ENCODE measurements at regions not wholly inside any gene's neighbourhood (a gene's known extent, or its start where the extent isn't known, plus 50 kb on each side); places are given as distances from the start of the nearest gene placed in this dataset.
"Not testable (repeated sequence)": the region's sequence is repeated elsewhere in the genome, so short reads cannot be mapped to it uniquely, and the experiment has no call there.

DNA sequence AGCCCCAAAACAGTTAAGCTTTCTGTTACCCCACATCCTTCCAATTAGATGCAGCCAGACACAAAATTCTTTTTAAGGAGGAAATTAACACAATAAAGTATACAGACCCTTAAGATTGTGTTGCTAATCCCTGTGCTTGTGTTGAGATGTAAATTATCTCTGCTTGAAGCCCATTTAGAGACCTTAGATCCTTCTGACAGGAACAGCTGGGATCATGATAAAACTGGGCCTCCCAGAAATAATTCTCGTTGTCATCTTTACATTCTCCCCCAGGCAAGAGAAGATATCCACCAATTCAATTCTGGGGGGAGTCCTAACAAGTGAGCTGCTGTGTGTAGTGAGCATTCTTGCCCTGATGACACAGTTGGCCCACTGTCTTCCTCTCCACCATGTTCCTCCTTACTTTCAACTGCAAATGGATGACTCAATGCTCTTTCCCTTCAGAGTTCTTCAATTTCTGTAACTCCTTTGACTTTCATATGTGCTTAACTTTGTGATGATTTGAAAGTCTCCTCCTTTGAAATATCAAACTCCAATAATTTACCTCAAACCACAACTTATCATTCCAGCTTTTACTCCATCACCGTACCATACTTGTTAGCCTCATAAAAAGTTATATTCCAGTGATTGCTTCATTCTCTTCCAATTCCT lies 186.6 kb downstream of the RAP2B start:
- no peak for DNase-seq (ENCODE audit: low read depth)

DNA sequence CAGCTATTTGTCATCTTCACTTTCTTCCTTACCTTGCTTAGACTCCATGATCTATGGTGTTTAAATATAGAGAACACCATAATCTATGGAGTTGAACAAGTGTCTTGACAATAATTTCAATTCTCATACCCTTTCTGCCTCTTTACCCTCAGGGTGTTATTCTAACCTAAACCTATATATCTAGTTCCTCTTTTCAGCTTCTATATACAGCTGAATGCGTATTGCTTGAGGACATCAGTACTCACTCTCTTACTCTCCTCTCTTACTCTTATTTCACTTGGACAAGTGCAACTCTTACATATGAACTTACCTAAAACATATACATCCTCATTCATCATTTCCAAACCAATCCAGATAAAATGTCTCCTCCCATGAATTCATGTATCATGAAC lies 187.1 kb downstream of the RAP2B start:
- in situ Hi-C loops (cut with HindIII; ENCODE audit: low pct_unique_long_range_greater_than_20kb, low sequenced_read_pairs): no loop called here
- no peak for DNase-seq (ENCODE audit: low read depth)

More for the DNA sequence above, 186.6 kb downstream of the RAP2B start:
- in situ Hi-C loops (cut with HindIII; ENCODE audit: low pct_unique_long_range_greater_than_20kb, low sequenced_read_pairs): no loop called here

DNA sequence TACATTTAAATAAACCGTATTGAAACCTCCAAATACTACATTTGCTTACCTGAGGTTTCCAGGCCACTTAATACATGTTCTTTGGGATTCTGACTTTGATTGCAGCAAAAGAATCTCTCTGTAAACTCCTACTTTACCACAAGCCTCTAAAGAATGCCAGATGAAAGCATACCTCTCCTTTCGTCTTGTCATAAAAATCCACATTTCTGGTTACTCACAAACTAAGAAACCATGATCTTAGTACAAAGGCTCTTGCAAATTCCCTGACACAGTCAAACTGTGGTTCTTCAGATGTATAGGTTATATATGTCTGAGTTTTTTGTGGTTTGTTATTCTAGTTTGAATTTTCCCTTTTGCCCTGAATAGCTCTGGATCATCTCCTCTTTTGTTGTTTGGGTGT lies 188.4 kb downstream of the RAP2B start:
- DNase-seq (ENCODE audit: low read depth): peak; percentile 13
- in situ Hi-C loops (cut with HindIII; ENCODE audit: low pct_unique_long_range_greater_than_20kb, low sequenced_read_pairs): no loop called here

DNA sequence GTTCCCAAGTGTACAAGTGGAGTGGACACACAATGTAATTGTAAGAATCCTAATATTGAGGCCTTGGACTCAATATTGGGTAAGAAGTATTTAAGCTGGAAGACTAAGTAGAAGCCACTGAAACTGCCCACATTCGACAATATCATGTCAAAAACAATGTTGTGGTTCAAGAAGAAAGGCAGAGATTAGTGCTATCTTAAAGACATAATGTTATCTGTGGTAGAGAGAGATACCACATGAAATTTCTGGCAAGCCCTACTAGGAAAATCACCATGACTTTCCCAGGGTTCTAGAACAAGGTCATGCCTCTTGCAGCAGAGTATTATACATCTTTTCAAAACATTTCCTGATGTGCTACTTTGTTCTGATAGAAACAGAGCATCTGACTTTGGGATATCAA lies 192.6 kb downstream of the RAP2B start:
- in situ Hi-C loops (cut with HindIII; ENCODE audit: low pct_unique_long_range_greater_than_20kb, low sequenced_read_pairs): no loop called here
- DNase-seq (ENCODE audit: low read depth): no peak

DNA sequence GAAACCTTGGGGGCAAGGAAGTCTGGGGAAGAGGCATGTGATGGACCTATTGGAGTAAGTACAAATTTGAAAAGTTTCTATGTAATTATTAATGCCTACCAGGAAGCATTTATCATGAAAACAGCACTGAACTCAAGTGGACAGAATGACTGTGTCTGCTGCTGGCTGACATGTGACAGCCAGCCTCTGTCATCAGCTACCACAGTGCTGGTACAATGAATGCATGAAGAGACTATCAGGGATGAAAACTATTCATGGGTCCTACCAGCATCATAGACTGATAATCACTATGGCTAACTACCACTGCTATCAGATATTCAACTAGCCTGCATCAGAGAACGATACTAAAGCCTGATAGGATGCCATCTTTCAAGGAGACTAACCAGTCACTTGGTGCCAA lies 193.5 kb downstream of the RAP2B start:
- in situ Hi-C loops (cut with HindIII; ENCODE audit: low pct_unique_long_range_greater_than_20kb, low sequenced_read_pairs): no loop called here
- DNase-seq (ENCODE audit: low read depth): no peak

DNA sequence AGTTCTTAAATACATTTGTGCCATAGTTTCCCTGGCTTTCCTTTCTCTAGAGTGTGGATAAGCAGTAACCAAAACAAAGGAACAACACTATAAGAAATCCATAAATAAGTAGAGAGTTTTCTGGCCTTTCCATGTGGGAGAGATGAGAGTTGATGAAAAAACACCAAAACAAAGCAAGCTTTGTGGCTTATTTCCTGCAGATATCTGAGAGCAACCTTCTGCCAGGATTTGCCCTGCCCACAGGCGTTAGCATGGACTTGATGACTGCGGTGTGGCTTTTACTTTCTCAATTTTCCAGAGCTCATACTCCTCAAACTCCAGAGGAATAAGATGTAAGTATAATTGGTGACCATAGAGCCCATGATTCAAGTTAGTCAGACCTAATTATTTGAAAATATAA lies 194.9 kb downstream of the RAP2B start:
- DNase-seq (ENCODE audit: low read depth): no peak
- in situ Hi-C loops (cut with HindIII; ENCODE audit: low pct_unique_long_range_greater_than_20kb, low sequenced_read_pairs): no loop called here

DNA sequence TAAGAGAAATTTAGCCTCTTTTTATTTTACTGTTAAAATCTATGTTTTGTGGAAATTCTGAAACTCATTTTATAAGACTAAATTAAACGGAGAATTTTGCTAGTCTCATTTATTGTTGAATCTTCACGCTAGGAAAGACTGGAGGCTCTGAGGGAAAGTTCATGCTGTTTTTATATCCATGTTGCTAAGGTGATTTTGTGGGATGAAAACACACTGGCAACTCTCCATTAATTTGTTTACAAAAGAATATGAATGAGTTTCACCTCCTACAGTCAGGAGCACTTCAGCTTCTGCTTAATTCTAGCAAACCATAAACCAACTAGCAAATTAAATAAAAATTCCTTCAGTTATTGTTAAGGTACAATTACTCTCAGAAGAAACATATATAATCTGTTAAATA lies 195.4 kb downstream of the RAP2B start:
- in situ Hi-C loops (cut with HindIII; ENCODE audit: low pct_unique_long_range_greater_than_20kb, low sequenced_read_pairs): no loop called here
- DNase-seq (ENCODE audit: low read depth): no peak

DNA sequence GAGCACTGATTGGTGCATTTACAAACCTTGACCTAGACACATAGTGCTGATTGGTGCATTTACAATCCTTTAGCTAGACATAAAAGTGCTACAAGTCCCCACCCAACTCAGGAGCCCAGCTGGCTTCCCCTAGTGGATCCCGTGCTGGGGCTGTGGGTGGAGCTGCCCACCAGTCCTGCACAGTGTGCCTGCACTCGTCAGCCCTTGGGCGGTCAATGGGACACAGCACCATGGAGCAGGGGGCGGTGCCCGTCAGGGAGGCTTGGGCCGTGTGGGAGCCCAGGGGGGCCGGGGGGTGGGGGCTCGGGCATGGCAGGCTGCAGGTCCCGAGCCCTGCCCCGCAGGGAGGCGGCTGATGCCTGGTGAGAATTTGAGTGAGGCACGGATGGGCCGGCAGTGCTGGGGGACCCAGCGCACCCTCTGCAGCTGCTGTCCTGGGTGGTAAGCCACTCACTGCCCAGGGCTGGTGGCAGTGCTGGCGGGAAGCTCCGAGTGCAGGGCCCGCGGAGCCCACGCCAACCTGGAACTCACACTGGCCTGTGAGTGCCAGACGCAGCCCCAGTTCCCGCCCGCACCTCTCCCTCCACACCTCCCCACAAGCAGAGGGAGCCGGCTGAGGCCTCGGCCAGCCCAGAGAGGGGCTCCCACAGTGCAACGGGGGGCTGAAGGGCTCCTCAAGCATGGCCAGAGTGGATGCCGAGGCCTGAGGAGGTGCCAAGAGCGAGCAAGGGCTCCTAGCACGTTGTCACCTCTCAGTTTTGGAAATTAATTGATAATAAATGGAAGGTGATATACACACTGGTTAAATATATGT lies 207.7 kb downstream of the RAP2B start:
- no peak for DNase-seq (ENCODE audit: low read depth)
- in situ Hi-C loops (cut with HindIII; ENCODE audit: low pct_unique_long_range_greater_than_20kb, low sequenced_read_pairs): no loop called here

DNA sequence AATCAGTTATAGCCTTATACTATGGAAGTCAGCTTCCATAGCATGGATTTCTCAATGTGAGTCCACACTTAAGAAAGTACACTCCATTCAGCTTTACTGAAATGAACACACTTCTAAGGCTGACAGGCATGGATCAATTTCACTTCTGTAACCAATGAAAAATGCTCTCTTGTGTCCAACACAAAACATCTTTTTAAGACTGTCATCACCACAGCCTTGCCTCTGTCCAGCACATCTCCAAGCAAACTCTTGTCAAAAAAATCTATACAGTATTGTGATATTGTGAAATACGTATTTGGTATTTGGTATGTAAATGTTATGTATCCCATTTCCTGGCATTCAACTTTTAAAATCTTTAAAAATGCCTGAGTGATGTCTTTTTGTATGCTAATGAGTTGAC lies 208.7 kb downstream of the RAP2B start:
- in situ Hi-C loops (cut with HindIII; ENCODE audit: low pct_unique_long_range_greater_than_20kb, low sequenced_read_pairs): no loop called here
- DNase-seq (ENCODE audit: low read depth): no peak

DNA sequence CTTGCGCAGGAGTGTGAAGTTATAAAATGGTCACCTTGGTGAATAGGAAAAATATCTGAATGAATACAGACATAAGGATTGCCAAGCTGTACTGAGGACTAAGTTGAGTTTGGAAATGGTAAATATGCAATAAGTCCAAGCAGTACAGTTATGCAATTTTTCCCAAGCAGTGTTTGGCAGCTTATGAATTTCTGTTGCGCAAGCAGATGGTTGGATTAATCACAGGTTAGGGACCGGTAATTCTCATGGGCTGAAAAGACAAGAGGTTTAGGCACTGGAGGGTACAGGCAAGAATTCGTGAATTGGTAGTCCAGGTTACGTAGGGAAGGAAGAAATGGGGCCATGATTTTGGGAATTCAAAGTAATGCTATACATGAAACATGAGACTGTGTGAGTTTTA lies 210.3 kb downstream of the RAP2B start:
- in situ Hi-C loops (cut with HindIII; ENCODE audit: low pct_unique_long_range_greater_than_20kb, low sequenced_read_pairs): no loop called here
- no peak for DNase-seq (ENCODE audit: low read depth)

DNA sequence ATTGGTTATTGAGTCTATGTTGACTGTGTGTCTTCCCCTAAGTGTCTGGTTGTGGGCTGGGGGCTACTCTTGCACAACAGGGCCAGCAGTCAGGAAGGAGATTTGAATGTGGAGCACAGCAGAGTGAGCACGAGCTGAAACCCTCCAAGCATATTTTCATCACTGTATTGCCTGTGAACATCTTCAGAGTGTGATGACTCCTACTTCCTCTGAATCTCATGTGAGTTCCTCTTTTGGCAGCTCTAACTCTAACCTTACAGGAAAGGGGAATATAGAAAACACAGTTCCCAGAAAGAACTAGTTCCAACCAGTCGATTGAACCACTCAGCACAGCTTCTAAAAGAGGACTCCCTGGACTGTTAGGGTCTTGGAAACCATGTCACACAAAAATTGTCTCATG lies 211.6 kb downstream of the RAP2B start:
- in situ Hi-C loops (cut with HindIII; ENCODE audit: low pct_unique_long_range_greater_than_20kb, low sequenced_read_pairs): no loop called here
- no peak for DNase-seq (ENCODE audit: low read depth)

DNA sequence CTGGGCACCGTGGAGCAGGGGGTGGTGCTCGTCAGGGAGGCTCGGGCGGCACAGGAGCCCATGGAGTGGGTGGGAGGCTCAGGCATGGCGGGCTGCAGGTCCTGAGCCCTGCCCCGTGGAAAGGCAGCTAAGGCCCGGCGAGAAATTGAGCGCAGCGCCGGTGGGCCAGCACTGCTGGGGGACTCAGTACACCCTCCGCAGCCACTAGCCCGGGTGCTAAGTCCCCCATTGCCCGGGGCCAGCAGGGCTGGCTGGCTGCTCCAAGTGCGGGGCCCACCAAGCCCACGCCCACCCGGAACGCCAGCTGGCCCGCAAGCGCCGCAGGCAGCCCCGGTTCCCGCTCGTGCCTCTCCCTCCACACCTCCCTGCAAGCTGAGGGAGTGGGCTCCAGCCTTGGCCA lies 216.3 kb downstream of the RAP2B start:
- in situ Hi-C loops (cut with HindIII; ENCODE audit: low pct_unique_long_range_greater_than_20kb, low sequenced_read_pairs); DNase-seq (ENCODE audit: low read depth): not testable (repeated sequence)

DNA sequence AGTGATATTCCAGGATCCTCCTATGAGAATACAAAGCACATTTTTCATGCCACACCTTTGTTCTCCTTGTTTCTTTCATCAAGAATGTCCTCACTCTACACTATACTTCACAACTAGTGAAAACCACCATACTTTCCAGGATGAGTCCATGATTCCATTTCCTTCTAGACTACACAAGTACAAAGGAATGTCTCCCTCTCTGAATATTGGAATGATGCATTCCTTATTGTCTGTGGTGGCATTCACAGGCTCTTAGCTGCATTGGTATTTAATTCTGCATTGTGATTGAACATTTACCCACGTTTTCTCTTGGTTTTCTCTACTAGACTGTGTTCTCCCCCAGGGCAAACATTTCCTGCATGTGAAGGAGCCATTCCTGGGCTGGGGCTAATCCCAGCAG lies 217.5 kb downstream of the RAP2B start:
- DNase-seq (ENCODE audit: low read depth): no peak
- in situ Hi-C loops (cut with HindIII; ENCODE audit: low pct_unique_long_range_greater_than_20kb, low sequenced_read_pairs): no loop called here

DNA sequence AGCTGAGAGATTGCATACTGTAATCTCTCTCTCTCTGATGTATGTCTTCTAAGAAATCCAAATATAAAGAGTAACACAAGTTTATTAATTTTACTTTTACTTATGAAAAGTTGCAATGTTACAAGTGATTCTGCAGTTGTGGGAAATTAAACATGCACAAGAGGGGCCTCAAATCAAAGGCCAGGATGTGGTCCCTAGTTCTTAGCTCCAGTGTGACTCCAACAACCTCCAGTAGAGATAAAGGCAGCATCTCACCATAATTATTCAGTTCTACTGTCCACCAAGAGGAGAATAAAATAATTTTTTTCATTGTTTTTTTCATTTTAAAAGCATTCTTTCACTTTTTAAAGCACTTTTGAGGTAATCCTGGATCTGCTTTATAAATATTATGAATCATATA lies 223.3 kb downstream of the RAP2B start:
- in situ Hi-C loops (cut with HindIII; ENCODE audit: low pct_unique_long_range_greater_than_20kb, low sequenced_read_pairs): no loop called here
- no peak for DNase-seq (ENCODE audit: low read depth)

DNA sequence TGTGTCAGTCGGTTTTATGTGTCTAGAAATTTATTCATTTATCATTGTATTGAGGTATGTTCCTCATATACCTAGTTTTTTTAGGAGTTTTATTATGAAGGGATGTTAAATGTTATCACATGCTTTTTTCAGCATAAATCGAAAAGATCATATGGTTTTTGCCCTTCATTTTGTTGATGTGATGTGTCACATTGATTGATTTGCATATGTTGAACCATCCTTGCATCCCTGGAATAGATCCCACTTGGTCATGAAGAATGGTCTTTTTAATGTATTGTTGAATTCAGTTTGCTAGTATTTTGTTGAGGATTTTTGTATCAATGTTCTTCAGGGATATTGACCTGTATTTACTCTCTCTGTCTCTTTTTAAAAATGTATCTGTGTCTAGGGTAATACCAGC lies 230.3 kb downstream of the RAP2B start:
- in situ Hi-C loops (cut with HindIII; ENCODE audit: low pct_unique_long_range_greater_than_20kb, low sequenced_read_pairs): no loop called here
- no peak for DNase-seq (ENCODE audit: low read depth)

DNA sequence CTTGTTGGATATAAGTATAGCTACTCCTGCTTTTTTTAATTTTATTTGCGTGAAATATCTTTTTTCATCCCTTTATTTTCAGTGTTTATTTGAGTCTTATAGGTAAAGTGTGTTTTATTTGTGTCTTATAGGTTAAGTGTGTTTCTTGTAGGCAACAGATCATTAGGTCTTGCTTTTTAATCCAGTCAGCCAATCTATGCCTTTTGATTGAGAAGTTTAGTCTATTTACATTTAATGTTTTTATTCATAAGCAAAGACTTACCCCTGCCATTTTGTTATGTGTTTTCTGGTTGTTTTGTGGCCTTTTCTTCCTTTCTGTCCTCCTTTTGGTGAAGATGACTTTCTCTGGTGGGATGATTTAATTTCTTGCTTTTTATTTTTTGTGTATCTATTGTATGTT lies 232.0 kb downstream of the RAP2B start:
- in situ Hi-C loops (cut with HindIII; ENCODE audit: low pct_unique_long_range_greater_than_20kb, low sequenced_read_pairs): no loop called here

DNA sequence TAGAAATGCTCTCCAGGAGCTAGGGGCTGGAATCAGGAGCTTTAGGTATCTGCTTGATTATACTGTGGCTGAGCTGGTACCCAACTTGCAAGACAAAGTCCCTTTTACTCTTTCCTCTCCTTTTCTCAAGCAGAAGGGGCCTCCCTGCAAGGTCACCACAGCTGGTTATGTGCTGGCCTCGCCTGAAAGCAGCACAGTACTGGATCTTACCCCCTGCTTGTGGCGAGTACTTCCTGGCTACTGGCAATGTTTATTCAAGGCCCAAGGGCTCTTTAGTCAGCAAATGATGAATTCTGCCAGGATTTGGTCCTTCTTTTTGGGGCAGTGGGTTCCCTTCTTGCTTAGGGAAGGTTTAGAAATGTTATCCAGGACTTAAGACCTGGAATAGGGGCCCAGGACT lies 234.6 kb downstream of the RAP2B start:
- no peak for DNase-seq (ENCODE audit: low read depth)

More for the DNA sequence above, 232.0 kb downstream of the RAP2B start:
- no peak for DNase-seq (ENCODE audit: low read depth)

DNA sequence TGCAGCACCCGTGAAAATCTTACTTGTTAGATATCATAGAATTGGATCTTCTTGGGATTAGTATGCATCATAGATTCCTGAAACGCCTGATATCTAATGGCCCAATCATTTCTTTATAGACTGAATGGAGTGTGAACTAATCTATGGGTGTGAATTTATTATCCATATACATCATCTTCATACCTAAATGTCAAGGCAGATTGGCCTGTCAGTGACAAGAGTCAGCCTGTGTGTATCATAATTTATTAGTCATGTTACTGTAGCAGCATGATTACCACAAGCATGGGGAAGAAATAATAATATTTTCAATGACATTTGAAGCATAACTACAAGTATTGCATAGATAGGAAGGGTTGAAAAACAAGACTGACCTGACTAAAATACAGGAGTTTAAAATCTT lies 235.8 kb downstream of the RAP2B start:
- in situ Hi-C loops (cut with HindIII; ENCODE audit: low pct_unique_long_range_greater_than_20kb, low sequenced_read_pairs): no loop called here

More for the DNA sequence above, 234.6 kb downstream of the RAP2B start:
- in situ Hi-C loops (cut with HindIII; ENCODE audit: low pct_unique_long_range_greater_than_20kb, low sequenced_read_pairs): no loop called here

DNA sequence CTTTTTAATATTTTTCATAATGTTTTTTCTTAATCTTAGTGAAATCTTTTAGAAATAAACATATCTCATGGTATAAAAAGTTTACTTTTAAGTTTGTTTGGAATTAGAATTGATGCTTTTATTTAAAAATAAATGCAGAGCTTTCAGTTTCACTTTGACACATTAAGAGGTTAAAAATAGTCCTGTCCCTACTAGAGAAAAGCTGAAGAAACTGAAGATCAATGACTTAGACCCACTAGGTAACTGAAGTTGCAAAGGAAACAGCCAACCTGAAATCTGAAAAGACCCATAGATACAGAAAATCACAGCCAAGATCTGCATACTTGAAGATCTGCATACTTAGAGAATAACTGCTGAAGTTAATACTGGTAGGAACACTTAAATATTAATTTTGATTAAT lies 237.6 kb downstream of the RAP2B start:
- in situ Hi-C loops (cut with HindIII; ENCODE audit: low pct_unique_long_range_greater_than_20kb, low sequenced_read_pairs): no loop called here
- no peak for DNase-seq (ENCODE audit: low read depth)

More for the DNA sequence above, 235.8 kb downstream of the RAP2B start:
- DNase-seq (ENCODE audit: low read depth): no peak

DNA sequence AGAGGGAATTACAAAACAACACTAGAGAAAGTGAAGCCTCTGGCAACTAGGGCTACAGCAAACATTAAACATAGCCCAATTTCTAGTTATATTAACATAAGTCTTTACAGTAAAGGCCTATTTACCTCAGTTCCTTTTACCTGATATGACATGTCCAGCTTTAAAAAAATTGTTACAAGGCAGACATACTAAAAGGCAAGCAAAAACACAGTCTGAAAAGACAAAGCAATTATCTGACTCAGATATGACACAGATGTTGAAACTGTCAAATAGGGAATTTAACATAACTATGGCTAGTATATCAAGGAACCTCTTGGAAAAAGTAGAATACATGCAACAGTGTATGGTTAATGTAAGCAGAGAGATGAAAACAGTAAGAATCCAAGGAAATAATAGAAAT lies 238.6 kb downstream of the RAP2B start:
- in situ Hi-C loops (cut with HindIII; ENCODE audit: low pct_unique_long_range_greater_than_20kb, low sequenced_read_pairs): no loop called here
- no peak for DNase-seq (ENCODE audit: low read depth)

Measured in Caki2 (cell line).